WTC11 (cell line): ENCODE measurements at regions not wholly inside any gene's neighbourhood (a gene's known extent, or its start where the extent isn't known, plus 50 kb on each side); places are given as distances from the start of the nearest gene placed in this dataset.

Source experiments
- GABPB1 ChIP-seq: sonication (generic); formaldehyde crosslinking; IDR thresholded peaks from 2 replicates; pipeline ENCODE4 v1.8.1; 2023; ENCODE audit warnings: mild to moderate bottlenecking, missing genetic modification reagents
- HMGA2 ChIP-seq: fragments of 250-450 bp; sonication (Bioruptor Pico); IDR thresholded peaks from 2 replicates; pipeline ENCODE4 v1.4.0; 2021; ENCODE audit warnings: mild to moderate bottlenecking, moderate library complexity
- NFATC4 ChIP-seq: fragments of 250-450 bp; sonication (Bioruptor Pico); IDR thresholded peaks from 2 replicates; pipeline ENCODE4 v1.9.0; 2021; ENCODE audit warnings: mild to moderate bottlenecking
- NR1H2 ChIP-seq: sonication (generic); formaldehyde crosslinking; IDR thresholded peaks from 2 replicates; pipeline ENCODE4 v1.9.0; 2021; ENCODE audit warnings: mild to moderate bottlenecking, moderate library complexity, missing genetic modification reagents
- SMAD3 ChIP-seq: sonication (generic); formaldehyde crosslinking; IDR thresholded peaks from 2 replicates; pipeline ENCODE4 v1.8.0; 2022; ENCODE audit warnings: missing genetic modification reagents, mild to moderate bottlenecking, borderline replicate concordance
- TCF7 ChIP-seq: sonication (generic); formaldehyde crosslinking; IDR thresholded peaks from 2 replicates; pipeline ENCODE4 v1.8.0; 2022; ENCODE audit warnings: mild to moderate bottlenecking, low read depth, missing genetic modification reagents, moderate library complexity
- ZNF219 ChIP-seq: sonication (generic); formaldehyde crosslinking; IDR thresholded peaks from 2 replicates; pipeline ENCODE4 v1.8.0; 2023; ENCODE audit warnings: missing genetic modification reagents, mild to moderate bottlenecking, borderline replicate concordance
- ZNF232 ChIP-seq: sonication (generic); formaldehyde crosslinking; IDR thresholded peaks from 2 replicates; pipeline ENCODE4 v1.8.0; 2022; ENCODE audit warnings: mild to moderate bottlenecking, missing genetic modification reagents
- TF ChIP-seq, protein P1 (sequence below): fragments of 200-600 bp; IDR thresholded peaks from 2 replicates; pipeline ENCODE4 v1.8.0; 2022; ENCODE audit warnings: antibody characterized with exemption
- TF ChIP-seq, protein P2 (sequence below): sonication (generic); formaldehyde crosslinking; IDR thresholded peaks from 2 replicates; pipeline ENCODE4 v1.8.1; 2023; ENCODE audit warnings: mild to moderate bottlenecking, missing genetic modification reagents
- TF ChIP-seq, protein P3 (sequence below): sonication (generic); formaldehyde crosslinking; conservative IDR thresholded peaks from 2 replicates; pipeline ENCODE4 v1.8.1; 2022; ENCODE audit warnings: mild to moderate bottlenecking, missing genetic modification reagents

DNA sequence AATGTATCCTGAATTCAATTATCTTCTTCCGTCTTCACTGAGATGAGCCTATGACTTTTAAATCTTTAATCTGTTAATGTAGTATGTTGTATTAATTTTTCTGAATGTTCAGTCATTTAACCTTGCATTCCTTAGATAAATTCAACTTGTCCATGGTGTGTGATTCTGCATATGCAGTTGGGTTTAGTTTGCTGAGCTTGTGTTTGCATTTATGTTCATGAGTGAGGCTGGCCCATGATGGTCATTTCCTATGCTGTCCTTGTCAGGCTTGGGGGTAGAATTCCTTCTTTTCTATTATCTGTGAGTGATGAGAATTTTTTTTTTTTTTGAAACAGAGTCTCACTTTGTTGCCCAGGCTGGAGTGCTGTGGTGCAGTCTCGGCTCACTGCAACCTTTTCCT, 131.8 kb upstream of the COL5A1 start:
- TF ChIP-seq SMAD3 (no peak), NFATC4 (no peak), HMGA2 (CRISPR knock-in tag) (no peak), GABPB1 (CRISPR knock-in tag) (no peak), NR1H2 (no peak), ZNF219 (no peak), TCF7 (CRISPR knock-in tag) (no peak), ZNF232 (CRISPR knock-in tag) (no peak)
- TF ChIP-seq, protein P1, sequence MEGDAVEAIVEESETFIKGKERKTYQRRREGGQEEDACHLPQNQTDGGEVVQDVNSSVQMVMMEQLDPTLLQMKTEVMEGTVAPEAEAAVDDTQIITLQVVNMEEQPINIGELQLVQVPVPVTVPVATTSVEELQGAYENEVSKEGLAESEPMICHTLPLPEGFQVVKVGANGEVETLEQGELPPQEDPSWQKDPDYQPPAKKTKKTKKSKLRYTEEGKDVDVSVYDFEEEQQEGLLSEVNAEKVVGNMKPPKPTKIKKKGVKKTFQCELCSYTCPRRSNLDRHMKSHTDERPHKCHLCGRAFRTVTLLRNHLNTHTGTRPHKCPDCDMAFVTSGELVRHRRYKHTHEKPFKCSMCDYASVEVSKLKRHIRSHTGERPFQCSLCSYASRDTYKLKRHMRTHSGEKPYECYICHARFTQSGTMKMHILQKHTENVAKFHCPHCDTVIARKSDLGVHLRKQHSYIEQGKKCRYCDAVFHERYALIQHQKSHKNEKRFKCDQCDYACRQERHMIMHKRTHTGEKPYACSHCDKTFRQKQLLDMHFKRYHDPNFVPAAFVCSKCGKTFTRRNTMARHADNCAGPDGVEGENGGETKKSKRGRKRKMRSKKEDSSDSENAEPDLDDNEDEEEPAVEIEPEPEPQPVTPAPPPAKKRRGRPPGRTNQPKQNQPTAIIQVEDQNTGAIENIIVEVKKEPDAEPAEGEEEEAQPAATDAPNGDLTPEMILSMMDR, result no peak
- TF ChIP-seq, protein P2, sequence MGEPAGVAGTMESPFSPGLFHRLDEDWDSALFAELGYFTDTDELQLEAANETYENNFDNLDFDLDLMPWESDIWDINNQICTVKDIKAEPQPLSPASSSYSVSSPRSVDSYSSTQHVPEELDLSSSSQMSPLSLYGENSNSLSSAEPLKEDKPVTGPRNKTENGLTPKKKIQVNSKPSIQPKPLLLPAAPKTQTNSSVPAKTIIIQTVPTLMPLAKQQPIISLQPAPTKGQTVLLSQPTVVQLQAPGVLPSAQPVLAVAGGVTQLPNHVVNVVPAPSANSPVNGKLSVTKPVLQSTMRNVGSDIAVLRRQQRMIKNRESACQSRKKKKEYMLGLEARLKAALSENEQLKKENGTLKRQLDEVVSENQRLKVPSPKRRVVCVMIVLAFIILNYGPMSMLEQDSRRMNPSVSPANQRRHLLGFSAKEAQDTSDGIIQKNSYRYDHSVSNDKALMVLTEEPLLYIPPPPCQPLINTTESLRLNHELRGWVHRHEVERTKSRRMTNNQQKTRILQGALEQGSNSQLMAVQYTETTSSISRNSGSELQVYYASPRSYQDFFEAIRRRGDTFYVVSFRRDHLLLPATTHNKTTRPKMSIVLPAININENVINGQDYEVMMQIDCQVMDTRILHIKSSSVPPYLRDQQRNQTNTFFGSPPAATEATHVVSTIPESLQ (CRISPR knock-in tag), result no peak
- TF ChIP-seq, protein P3, sequence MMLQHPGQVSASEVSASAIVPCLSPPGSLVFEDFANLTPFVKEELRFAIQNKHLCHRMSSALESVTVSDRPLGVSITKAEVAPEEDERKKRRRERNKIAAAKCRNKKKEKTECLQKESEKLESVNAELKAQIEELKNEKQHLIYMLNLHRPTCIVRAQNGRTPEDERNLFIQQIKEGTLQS, result no peak
